Activated CD4-positive, alpha-beta T cell treated with anti-CD3 and anti-CD28 coated beads, Interleukin-2, amount 50 U/mL, for 24 hours (primary cell): ENCODE measurements at regions not wholly inside any gene's neighbourhood (a gene's known extent, or its start where the extent isn't known, plus 50 kb on each side); places are given as distances from the start of the nearest gene placed in this dataset.
"Not testable (repeated sequence)": the region's sequence is repeated elsewhere in the genome, so short reads cannot be mapped to it uniquely, and the experiment has no call there.

Experiments used
- DNase-seq, 2 donors: peaks; one replicate each; pipeline ENCODE4 v3.0.0-alpha.2; 2020; ENCODE audit warnings: low read depth in 1 of 2, low spot score in 1 of 2

DNA sequence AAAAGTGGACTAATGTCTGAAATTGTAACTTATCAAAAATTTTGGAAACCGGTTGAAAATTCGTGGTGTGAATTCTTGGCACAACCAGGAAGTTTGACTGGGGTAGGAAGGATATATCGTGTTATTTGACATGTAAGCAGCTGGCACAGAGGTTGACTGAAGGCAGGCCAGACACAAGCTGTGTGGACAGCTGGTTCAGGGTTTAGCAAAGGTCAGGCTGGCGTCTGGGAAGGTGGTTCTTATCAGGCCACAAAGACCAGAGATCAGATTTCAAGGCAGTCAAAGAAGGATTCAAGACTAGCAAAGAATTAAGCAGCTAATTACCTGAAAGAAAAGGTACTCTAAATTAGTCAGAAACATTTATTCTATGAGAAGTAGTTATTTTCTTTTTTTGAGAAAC lies 450.2 kb upstream of the MDGA2 start:
- DNase-seq: no peak

DNA sequence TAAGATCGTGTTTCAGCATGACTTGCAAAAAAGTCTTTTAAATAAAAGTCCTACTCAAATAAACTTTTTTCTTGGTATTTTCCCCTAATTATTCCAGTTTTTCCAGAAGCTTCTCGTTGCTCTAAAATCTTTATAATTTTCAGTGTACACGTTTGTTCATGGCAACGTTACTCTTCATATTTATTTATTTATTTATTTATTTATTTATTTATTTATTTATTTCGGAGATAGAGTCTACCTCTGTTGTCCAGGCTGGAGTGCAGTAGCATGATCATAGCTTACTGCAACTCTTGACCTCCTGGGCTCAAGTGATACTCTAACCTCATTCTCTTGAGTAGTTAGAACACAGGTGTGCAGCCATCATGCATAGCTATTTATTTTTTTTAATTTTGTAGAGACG lies 438.3 kb upstream of the MDGA2 start:
- no peak for DNase-seq

DNA sequence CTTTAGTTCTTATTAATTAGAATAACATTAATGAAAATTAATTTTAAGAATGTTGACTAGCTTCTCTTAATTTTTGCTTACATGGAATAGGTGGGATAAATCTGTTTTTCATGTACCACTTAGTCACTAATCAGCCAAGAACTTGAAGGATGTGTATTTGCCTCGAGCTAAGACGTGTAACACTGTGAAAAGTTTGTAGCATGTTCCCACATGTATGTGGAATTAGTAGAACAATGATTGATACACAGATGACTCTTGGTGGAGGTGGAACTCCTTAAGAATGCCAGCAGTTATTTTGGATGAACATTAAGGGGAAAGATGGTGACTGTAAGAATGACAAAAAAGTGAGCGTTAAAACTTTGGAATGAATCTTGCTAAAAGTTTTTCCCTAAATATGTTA lies 435.7 kb upstream of the MDGA2 start:
- no peak for DNase-seq

DNA sequence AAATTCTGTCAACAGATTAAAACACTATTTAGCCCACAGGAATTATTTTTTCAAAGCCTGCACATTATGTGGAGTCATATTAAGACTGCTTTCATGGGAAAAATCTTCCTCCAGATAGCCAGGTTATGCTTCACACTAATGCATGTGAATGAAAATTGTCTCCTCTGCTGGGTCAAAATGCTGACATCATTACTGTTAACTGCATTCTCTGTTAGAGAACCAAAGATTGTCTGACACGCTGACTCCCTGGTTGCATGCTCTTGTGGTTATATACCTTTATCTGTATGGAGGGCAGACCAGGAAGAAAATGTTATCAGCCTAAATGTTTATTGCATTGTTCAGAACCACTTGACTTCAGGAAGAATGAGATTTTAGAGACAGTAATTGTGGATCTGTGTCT lies 432.2 kb upstream of the MDGA2 start:
- no peak for DNase-seq

DNA sequence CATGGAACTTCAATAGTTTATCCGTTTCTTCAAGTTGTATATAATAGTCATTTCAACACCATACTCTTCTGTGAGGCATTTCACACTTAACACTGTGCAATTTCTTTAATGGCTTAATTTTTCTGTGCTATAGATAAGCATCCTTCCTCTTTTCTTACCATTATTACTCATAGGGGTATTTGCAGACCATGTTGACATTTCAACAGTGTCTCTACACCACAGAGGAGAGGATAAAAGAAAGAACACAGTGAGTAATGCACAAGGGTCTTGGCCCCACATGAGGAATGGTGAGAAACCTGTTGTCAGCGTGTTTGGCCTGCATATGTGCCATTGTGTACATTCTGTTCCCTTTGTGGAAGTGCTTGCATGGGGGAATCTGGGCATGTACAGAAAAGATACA lies 421.5 kb upstream of the MDGA2 start:
- DNase-seq: no peak

DNA sequence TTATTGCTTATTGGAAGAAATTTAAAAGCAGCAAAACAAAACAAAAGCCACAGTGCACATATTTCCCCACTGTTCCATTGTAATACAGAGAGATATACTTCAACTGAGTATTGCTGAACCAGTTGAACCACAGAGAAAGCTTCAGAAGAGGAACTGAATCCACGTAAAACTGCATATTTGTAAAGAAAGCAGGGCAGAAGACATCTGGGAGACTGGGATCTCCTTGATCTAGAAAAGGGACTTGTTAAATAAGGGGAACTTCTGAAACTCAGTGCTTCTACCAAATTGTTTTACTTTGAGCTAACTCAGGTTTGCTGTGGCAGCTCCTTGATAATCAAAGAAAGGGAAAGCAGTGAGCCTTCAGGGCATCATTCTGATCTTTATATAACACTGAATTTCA lies 411.1 kb upstream of the MDGA2 start:
- no peak for DNase-seq

DNA sequence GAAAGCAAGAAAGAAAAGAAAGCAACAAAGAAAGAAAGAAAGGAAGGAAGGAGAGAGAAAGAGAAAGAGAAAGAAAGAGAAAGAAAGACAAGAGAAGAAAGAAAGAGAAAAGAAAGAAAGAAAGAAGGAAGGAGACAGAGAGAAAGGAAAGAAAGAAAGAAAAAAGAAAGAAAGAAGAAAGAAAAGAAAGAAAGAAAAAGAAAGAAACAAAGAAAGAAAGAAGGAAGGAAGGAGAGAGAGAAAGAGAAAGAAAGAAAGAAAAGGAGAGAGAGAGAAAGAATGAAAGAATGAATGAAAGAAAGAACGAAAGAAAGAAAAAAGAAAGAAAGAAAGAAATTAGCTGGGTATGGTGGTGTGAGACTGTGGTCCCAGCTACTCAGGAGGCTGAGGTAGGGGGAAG lies 400.1 kb upstream of the MDGA2 start:
- DNase-seq: no peak

DNA sequence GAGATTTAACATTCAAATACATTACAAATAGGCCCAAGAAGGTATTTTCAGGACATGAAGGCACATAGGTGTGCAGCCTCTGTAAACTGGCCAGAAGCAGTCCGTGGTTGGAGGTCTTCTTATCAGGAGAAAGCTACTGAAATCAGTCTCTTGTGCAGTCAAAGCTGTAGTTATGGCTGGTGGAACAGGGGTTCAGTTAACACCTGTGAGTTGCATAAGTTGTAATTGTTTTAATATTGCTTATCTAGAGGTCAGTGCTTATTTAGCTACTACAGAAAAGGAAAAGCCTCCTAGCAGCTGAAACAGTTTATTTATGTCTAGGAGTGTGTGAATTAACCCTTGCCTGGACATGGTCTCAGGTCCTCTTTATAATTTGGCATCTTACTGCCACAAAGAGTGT lies 377.6 kb upstream of the MDGA2 start:
- DNase-seq: no peak

DNA sequence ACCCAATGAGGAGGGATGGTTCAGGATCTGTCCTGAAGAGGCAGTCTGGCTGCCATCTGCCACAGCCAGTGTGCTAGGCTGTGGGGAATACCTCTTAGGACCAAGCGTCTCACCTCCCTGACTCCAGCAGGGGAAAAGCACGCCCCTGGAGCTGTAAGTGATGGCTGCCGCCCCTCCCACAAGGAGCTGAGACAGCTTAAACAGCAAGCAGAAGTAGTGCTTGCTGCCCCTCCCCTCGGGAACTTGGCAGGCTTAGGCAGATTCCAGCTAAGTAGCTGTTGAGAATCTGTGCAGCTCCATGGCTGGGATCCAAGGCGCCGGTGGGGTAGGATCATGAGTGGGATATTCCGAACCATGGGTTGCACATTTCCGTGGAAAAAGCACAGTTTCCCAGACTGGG lies 360.4 kb upstream of the MDGA2 start:
- no peak for DNase-seq

DNA sequence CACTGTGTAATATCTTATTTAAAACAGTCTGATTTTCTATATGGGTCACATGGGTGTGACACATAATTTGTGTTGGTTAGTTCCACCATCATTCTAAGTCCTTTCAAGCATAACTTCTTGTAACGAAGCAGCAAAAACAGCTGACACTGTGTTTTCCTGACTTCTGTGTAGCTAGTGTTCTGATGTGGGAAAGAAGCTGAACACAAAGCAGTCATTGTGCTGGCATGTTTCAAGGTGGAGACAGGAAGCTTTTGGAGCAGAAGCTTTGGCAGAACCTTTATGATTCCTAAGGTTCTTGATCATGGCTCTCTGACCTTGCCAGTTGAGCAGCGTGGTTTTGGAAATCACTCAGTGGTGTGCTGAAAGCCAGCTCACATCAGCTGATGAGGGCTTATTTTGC lies 351.7 kb upstream of the MDGA2 start:
- DNase-seq: no peak

DNA sequence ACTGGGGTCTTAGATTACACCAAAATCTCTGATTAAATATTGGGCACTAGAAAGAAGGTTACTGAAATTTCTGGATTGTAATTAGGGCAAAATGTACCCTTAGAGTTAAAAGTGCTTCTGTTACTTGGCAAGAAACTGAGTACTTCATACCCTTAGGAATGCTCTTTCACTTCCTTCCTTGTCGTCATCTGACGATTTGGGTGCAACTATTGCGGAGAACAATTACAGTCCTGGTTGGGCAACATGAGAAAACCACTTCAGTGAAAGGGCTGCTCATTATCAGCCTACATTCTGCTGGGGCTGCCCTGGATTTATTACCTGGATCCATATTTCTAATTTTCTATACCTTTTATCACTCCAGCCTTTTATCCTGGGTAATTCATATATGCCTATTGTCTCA lies 348.5 kb upstream of the MDGA2 start:
- DNase-seq: no peak

DNA sequence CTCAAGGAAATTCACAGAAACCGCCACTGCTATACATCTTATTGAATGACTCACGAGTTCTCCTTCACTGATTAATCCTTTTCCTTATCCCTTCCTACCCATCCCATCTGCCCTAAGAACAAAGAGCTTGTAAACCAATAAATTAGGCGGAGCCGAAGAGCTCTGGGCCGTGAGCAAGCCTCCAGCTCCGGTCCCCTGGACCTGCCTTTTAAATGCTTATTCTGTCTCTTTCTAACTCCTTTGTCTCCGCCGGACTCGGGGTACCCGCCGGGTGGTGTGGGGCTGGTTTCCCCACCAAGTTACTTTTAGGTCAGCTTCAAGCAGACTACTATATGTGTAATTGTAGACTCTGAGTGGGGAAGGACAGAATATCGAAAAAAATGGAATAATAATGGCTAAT lies 336.1 kb upstream of the MDGA2 start:
- DNase-seq: not testable (repeated sequence)

DNA sequence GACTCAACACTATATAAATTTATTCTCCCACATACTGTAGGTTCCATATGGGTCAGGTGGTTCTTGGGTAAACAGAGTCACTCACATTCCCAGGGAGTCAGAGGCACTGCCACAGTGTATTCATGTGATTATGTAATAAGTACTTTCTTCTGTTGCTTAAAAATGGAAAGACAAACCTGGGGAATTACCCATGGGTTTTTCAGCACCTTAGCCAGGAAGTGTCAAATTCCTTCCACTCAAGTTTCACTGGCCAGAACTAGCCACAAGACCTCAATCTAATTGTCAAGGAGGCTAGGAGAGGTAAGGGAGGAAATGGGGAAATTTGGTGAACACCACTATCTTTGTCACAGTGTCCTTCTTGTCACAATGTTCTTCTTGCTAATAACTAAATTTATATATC lies 333.2 kb upstream of the MDGA2 start:
- no peak for DNase-seq

DNA sequence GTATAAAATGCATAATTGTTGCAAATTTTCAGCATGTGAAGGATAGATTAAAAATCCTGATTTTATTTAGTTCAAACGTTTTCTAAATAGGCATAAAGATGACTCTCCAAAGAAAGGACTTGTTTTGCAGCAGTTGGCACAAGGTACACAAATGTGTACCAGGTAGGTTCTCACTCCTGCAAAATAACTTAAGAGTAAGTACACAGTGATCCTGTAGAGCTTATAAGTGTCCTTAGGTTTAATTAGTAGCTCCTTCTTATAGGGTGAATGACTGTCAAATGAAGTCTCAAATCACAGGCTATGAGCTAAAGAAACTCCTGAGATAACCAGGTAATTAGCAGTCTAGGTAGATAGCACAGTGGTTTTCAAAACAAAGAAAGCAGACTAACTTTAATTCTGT lies 330.6 kb upstream of the MDGA2 start:
- no peak for DNase-seq

DNA sequence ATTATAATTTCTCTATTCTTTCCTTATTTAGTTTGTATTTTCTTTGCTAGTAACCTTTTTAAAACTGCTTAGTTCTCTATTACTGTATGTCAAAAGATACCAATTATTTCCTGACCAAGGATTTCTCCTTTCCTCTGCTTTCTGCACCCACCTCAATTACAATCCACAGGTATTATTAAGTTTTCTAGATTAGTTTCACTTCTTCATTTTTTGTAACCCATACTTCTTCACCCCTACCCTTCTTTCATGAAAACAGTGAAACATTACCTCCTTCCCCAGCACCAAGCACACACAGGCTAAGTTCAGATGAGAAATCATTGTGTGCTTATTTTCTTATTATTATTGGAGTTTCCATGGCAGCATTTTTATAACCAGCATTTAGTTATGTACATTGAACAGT lies 318.5 kb upstream of the MDGA2 start:
- no peak for DNase-seq

DNA sequence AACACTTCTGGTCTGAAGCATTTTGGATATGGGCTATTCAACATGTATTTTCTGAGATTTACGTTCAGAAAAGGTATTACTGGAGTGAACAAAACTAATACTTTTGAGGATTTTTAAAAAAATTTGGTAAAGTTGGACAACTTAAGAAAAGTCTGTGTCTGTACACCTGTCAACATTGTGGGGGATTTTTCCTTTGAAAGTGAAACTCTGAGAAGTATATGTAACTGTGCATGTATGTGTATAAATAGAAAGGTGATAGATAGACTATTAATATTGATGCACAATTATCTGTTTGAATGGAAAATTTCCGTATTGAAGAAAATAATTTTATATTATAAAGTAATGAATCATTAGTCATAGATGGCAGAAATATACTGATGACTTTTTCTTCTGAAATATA lies 312.8 kb upstream of the MDGA2 start:
- no peak for DNase-seq

DNA sequence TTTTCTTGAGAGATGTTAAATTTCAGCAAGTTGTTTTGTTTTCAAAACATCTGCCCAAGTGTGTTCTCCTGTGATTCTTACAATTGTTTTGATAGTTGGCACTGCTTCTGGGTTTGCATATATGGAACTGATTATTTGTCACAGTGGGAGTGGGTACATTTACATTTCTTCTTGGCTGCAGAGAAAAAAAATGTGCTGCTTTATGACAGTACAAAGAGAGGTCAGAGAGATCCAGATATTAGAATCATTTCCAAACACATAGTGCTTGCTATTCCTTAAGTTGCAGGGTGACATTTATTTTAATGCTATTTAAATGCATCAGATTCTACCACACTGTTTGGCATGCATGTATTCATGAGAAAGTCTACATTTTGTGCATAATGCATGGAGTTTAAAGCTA lies 303.5 kb upstream of the MDGA2 start:
- DNase-seq: no peak

DNA sequence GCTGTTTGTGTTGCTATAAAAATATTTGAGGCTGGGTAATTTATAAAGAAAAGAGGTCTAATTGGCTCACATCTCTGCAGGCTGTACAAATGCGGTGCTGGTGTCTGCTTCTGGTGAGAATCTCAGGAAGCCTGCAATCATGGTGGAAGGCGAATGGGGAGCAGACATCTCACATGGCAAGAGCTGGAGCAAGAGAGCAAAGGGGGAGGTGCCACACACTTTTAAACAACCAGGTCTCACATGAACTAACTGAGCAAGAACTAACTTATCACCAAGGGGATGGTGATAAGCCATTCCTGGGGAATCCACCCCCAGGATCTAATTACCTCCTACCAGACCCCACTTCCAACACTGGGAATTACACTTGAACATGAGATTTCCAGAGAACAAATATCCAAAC lies 300.7 kb upstream of the MDGA2 start:
- no peak for DNase-seq

DNA sequence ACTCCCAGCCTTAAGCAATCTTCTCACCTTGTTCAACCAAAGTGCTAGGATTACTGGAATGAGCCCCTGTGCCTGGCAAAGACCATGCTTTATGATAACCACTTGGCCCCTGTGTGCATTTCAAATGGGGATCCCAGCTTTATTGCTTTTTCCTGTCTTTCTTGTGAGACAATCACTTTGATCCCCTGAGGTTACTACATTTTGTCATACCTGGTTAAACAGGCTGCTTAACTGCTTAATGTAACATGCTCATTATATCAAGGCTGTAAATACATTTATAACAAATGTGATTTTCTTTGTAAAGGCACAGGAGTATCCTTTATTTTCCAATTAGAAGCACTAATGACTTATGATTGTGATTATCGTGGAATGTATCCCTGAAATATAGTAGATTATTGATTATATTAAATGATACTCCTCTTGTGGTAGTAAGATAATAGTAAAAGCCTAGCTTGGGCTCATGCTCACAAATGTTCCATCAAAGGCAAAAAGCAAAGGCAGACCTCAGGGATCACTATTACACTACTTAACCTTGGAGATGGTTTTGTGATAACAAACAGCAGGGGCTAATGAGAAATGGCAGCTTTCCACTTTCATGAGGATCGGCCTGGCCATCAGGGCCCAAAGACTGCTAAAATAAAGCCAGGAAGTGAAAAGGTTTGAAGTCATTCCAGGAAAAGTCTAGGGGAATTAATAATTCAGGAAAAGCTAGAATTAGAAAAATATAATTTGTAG lies 290.8 kb upstream of the MDGA2 start:
- no peak for DNase-seq

DNA sequence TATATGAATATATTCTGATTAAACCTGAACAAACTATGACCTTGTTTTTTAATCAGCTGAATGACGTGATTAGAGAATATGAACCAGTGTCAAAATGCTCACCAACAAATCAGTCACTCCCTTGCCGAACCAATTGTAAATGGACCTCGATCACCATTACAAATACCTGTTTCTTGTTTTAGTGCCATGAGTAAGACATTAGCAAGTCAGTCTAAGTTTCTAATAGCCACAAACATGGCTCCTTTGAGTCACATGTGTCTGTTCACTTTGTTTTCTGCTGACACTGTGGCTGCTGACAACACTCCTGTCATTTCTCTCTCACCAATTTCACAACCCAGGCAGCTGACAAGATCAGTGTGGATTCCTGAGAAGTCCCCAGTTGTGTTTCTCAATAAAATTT lies 286.2 kb upstream of the MDGA2 start:
- DNase-seq: no peak

DNA sequence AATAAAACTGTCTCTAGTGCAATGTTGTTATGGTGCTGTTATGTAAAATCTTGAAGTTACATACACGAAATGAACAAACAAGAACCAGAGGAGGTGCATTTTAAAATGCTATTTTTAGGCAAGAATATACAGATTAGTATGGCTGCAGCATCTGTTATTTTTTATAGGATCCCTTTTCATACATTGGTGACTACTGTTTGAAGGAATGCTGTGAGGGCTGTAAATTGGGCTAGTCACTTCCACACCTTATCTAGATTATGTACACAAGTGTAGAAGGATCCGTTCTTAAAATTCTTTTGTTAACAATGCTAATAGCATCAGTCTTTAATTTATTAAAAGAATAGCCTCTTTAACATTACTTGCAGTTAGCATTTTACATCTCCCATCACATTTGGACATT lies 284.3 kb upstream of the MDGA2 start:
- no peak for DNase-seq

DNA sequence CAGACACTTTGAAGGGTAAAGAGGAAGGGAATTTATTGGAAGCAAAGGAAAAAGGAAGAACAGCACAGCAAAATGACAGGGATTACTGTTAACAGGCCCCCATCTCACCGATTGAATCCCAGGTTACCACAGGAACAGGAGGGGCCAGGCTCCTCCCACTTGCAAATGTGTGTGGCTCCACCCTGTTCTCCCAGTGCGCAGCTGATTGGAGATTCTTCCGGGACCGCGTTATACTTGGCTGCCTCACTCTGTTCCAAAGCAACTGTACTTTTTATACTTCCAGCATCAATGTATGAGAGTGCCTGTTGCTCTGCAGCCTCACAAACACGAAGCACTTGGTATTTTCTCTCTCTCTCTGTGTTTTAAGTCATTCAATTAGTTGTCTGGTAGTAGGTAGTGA lies 273.6 kb upstream of the MDGA2 start:
- no peak for DNase-seq

DNA sequence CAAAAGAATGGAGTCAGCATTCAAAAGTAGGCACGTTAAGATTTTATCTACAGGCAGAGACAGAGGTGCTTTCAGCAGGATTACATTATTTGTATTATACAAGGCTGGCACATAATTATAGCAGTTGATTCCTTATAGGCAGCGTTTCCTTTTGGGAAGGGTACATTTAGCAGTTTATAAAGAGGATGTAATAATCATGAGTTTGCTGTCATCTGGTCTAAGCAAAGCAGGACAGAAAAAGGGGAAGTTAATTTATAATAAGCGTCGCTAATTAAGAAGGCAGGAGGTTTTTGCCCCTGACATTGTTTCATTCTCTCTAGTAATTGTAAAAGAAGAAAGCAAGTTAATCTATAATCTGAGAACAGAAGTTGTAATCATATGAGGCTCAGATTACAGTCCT lies 259.9 kb upstream of the MDGA2 start:
- no peak for DNase-seq

DNA sequence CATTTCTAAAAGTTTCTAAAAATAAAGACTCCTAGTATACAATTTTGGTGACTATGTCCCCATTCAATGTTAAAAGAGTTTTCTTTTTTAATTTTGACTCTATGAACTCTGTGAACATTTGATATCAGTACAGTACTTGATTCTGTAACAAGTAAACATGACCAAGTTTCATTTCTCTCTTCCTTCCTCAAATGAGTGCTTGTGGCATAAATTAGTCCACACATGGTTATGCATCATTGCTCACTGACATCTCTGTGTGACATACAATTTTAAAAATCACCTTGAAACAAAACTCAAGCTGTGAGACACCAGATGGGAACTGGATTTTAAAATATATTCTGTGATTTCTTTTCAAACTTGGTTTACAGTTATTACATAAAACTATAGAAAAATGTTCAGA lies 253.9 kb upstream of the MDGA2 start:
- DNase-seq: no peak
